ENCODE measurements at regions not wholly inside any gene's neighbourhood (a gene's known extent, or its start where the extent isn't known, plus 50 kb on each side); places are given as distances from the start of the nearest gene placed in this dataset.

DNA sequence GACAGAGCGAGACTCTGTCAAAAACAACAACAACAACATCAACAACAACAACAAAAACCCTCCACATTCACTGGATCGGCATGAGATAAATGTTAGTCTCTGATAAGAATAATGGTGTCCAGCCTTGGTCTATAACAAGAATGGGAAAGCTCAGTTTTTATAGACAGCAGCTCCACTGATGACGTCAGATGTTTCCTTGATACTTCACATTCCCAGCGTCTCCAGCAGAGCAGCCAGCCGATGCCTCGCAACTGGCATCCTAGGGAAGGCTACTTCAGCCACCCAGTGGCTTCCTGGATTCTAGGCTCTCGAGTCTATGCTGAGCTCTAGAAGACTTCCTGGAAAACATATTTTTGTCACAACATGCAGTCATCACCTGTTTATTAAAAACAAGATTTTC is 271.4 kb upstream of the SMIM21 start:
- TF ChIP-seq, protein P1, sequence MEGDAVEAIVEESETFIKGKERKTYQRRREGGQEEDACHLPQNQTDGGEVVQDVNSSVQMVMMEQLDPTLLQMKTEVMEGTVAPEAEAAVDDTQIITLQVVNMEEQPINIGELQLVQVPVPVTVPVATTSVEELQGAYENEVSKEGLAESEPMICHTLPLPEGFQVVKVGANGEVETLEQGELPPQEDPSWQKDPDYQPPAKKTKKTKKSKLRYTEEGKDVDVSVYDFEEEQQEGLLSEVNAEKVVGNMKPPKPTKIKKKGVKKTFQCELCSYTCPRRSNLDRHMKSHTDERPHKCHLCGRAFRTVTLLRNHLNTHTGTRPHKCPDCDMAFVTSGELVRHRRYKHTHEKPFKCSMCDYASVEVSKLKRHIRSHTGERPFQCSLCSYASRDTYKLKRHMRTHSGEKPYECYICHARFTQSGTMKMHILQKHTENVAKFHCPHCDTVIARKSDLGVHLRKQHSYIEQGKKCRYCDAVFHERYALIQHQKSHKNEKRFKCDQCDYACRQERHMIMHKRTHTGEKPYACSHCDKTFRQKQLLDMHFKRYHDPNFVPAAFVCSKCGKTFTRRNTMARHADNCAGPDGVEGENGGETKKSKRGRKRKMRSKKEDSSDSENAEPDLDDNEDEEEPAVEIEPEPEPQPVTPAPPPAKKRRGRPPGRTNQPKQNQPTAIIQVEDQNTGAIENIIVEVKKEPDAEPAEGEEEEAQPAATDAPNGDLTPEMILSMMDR (conservative IDR thresholded peaks at IDR 0.05), result no peak
- TF ChIP-seq EZH2 (IDR thresholded peaks at IDR 0.05; ENCODE audit: low read depth), result no peak
